Keratinocyte (primary cell): ENCODE measurements at regions not wholly inside any gene's neighbourhood (a gene's known extent, or its start where the extent isn't known, plus 50 kb on each side); places are given as distances from the start of the nearest gene placed in this dataset.

ENCODE experiments used
- DNase-seq: peaks from one replicate; pipeline ENCODE4 v3.0.0-alpha.2; 2011; ENCODE audit warnings: low read depth, missing footprints, low spot score
- FAIRE-seq: peaks from 2 replicates; lab custom pipeline; 2011; peaks lifted over from hg19 to GRCh38; lab: Jason Lieb, UNC
- H2AFZ ChIP-seq: 2 replicates; pipeline ENCODE4 v1.6.0; 2012; ENCODE audit warnings: low read length, control low read depth, inconsistent platforms; ENCODE audit not compliant: control insufficient read depth
- H3K27ac ChIP-seq: 2 replicates; pipeline ENCODE4 v1.5.1; 2011; ENCODE audit warnings: low read length; ENCODE audit not compliant: control insufficient read depth, insufficient read depth
- H3K27me3 ChIP-seq: 3 replicates; pipeline ENCODE4 v1.6.0; 2011; ENCODE audit warnings: low read length; ENCODE audit not compliant: control insufficient read depth, insufficient read depth; ENCODE audit errors: extremely low read depth
- H3K36me3 ChIP-seq, 2 experiments: 2 replicates in 1 of 2; 3 replicates in 1 of 2; pipeline ENCODE4 v1.5.1; 2011; ENCODE audit warnings: low read length in 2 of 2, mild to moderate bottlenecking in 1 of 2; ENCODE audit not compliant: control insufficient read depth in 2 of 2, insufficient read depth in 2 of 2; ENCODE audit errors: extremely low read depth in 1 of 2
- H3K4me1 ChIP-seq: 3 replicates; pipeline ENCODE4 v1.5.1; 2011; ENCODE audit warnings: low read length; ENCODE audit not compliant: control insufficient read depth, insufficient read depth; ENCODE audit errors: extremely low read depth
- H3K4me2 ChIP-seq: 3 replicates; pipeline ENCODE4 v1.6.0; 2011; ENCODE audit warnings: low read depth, low read length; ENCODE audit not compliant: control insufficient read depth, insufficient read depth; ENCODE audit errors: extremely low read depth
- H3K4me3 ChIP-seq, 3 experiments: fragments of 200-600 bp in 1 of 3; sonication (generic) in 1 of 3; 2 replicates in 2 of 3; 3 replicates in 1 of 3; pipeline ENCODE4 v1.5.1; 2011 to 2016; ENCODE audit warnings: low read length in 3 of 3, mild to moderate bottlenecking in 3 of 3, control low read depth in 2 of 3, inconsistent platforms in 1 of 3, low read depth in 1 of 3, mixed read lengths in 1 of 3, mixed run types in 1 of 3, moderate library complexity in 1 of 3; ENCODE audit not compliant: control insufficient read depth in 2 of 3, insufficient read depth in 2 of 3; ENCODE audit errors: extremely low read depth in 1 of 3
- H3K79me2 ChIP-seq: 2 replicates; pipeline ENCODE4 v1.6.0; 2012; ENCODE audit warnings: low read length; ENCODE audit not compliant: control insufficient read depth, insufficient read depth
- H3K9ac ChIP-seq: 3 replicates; pipeline ENCODE4 v1.6.0; 2011; ENCODE audit warnings: low read length; ENCODE audit not compliant: control insufficient read depth, insufficient read depth; ENCODE audit errors: extremely low read depth
- H3K9me1 ChIP-seq: 3 replicates; pipeline ENCODE4 v1.6.0; 2011; ENCODE audit warnings: low read length; ENCODE audit not compliant: control insufficient read depth, insufficient read depth; ENCODE audit errors: extremely low read depth
- H3K9me3 ChIP-seq: 2 replicates; pipeline ENCODE4 v1.5.1; 2012; ENCODE audit warnings: low read depth, low read length; ENCODE audit not compliant: control insufficient read depth
- H4K20me1 ChIP-seq: 3 replicates; pipeline ENCODE4 v1.6.0; 2011; ENCODE audit warnings: low read length; ENCODE audit not compliant: control insufficient read depth, insufficient read depth; ENCODE audit errors: extremely low read depth
- EZH2 ChIP-seq: IDR thresholded peaks from one replicate; pipeline ENCODE4 v1.6.1; 2012; ENCODE audit warnings: inconsistent platforms, mild to moderate bottlenecking, low read length, moderate library complexity
- dilution Hi-C: fragments of 300-500 bp; cut with MboI; formaldehyde crosslinking; loops from one replicate; pipeline ENCODE4 v1.7.0; 2020; ENCODE audit warnings: low sequenced_read_pairs; ENCODE audit not compliant: extremely low pct_ligation_motif_present
- TF ChIP-seq, protein P1 (sequence below), 3 experiments: IDR thresholded peaks in 1 of 3; conservative IDR thresholded peaks in 1 of 3; optimal IDR thresholded peaks in 1 of 3; 2 replicates in 2 of 3; 3 replicates in 1 of 3; pipeline versions ENCODE3 to v1.5.1; 2011; ENCODE audit warnings: low read length in 3 of 3, mild to moderate bottlenecking in 3 of 3, moderate library complexity in 2 of 3, control low read depth in 1 of 3, inconsistent platforms in 1 of 3; ENCODE audit not compliant: insufficient read depth in 2 of 3; ENCODE audit errors: extremely low read depth in 1 of 3

DNA sequence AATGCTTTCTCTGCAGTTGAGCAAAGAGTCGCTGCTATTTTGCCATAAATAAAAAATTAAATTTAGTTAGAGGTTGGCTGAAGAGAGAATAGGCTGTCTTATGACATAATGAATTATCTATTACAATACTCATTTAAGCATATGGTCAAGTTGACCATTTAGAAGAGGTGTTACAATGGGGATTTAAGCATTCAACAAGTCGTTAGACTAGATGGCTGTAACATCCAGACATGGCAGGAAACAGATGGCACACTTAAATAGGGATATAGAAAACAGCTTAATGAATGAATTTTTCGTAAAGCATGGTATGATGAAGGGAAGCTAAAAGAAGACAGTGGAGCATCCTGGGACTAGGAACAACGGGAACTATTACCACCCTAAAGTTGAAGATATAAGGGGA lies 160.3 kb upstream of the PTPRD start:
- H3K9ac ChIP-seq: no peak overlapping the region
- no peak overlapping the region for H3K4me2 ChIP-seq
- no peaks in the 10 kb centered on the region for H3K9me1 ChIP-seq
- H3K27me3 ChIP-seq: no peaks in the 10 kb centered on the region
- FAIRE-seq (no peak), DNase-seq (no peak)
- no peak overlapping the region for H2AFZ ChIP-seq
- no peaks in the 10 kb centered on the region for H3K9me3 ChIP-seq
- no peaks in the 10 kb centered on the region for H3K36me3 ChIP-seq
- no peaks in the 10 kb centered on the region for H4K20me1 ChIP-seq
- no peak overlapping the region for H3K27ac ChIP-seq
- H3K4me3 ChIP-seq: no peak overlapping the region
- H3K4me1 ChIP-seq: no peaks in the 10 kb centered on the region
- H3K79me2 ChIP-seq: no peaks in the 10 kb centered on the region
- TF ChIP-seq, protein P1, sequence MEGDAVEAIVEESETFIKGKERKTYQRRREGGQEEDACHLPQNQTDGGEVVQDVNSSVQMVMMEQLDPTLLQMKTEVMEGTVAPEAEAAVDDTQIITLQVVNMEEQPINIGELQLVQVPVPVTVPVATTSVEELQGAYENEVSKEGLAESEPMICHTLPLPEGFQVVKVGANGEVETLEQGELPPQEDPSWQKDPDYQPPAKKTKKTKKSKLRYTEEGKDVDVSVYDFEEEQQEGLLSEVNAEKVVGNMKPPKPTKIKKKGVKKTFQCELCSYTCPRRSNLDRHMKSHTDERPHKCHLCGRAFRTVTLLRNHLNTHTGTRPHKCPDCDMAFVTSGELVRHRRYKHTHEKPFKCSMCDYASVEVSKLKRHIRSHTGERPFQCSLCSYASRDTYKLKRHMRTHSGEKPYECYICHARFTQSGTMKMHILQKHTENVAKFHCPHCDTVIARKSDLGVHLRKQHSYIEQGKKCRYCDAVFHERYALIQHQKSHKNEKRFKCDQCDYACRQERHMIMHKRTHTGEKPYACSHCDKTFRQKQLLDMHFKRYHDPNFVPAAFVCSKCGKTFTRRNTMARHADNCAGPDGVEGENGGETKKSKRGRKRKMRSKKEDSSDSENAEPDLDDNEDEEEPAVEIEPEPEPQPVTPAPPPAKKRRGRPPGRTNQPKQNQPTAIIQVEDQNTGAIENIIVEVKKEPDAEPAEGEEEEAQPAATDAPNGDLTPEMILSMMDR (optimal IDR thresholded peaks at IDR 0.05 in 1 of 3, IDR thresholded peaks at IDR 0.05 in 1 of 3, conservative IDR thresholded peaks at IDR 0.05 in 1 of 3; ENCODE audit: extremely low read depth in 1 of 3, insufficient read depth in 2 of 3, low read length in 3 of 3): no peak
- no peak for TF ChIP-seq EZH2
- dilution Hi-C loops: no loop called here

DNA sequence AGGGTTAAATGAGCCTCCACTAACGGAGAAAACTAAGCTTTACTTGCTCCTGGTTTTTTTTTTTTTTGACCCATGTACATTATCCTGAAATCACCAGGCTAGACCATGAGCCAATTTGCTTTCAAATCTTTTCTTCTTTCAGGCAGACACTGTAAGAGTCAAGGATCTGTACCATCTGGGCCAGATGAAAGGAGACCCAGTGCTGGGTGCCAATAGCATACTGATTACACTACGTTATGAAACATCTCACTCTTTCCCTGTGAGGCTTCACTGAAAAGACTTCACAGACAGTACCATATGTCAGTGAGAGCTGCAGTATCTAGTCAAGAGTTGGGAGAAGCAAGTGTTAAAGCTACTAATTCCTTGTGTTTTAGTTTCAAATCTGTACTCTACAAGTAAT lies 161.2 kb upstream of the PTPRD start:
- dilution Hi-C loops: no loop called here
- Histone ChIP-seq H3K27ac (no peak overlapping the region), H3K4me3 (no peak overlapping the region), H3K36me3 (no peaks in the 10 kb centered on the region), H4K20me1 (no peaks in the 10 kb centered on the region), H3K9ac (no peak overlapping the region), H3K27me3 (no peaks in the 10 kb centered on the region), H3K4me2 (no peak overlapping the region), H2AFZ (no peak overlapping the region), H3K4me1 (no peaks in the 10 kb centered on the region), H3K9me1 (no peaks in the 10 kb centered on the region), H3K79me2 (no peaks in the 10 kb centered on the region), H3K9me3 (no peaks in the 10 kb centered on the region)
- DNase-seq: no peak
- FAIRE-seq: no peak
- TF ChIP-seq EZH2: no peak
- TF ChIP-seq, protein P1 (optimal IDR thresholded peaks at IDR 0.05 in 1 of 3, IDR thresholded peaks at IDR 0.05 in 1 of 3, conservative IDR thresholded peaks at IDR 0.05 in 1 of 3; ENCODE audit: extremely low read depth in 1 of 3, insufficient read depth in 2 of 3, low read length in 3 of 3): no peak
